H1 (cell line): ENCODE measurements at regions not wholly inside any gene's neighbourhood (a gene's known extent, or its start where the extent isn't known, plus 50 kb on each side); places are given as distances from the start of the nearest gene placed in this dataset.

ENCODE experiments used
- CTCF ChIA-PET: fragments of 300-600 bp; sonication (Branson Sonifier 250); formaldehyde crosslinking; loops from one replicate; lab custom pipeline; 2021; ENCODE audit not compliant: partially characterized antibody; lab: Charles Lee
- POLR2A ChIA-PET: fragments of 300-600 bp; sonication (Branson Sonifier 250); formaldehyde crosslinking; loops from one replicate; lab custom pipeline; 2021; ENCODE audit warnings: inconsistent platforms; ENCODE audit not compliant: partially characterized antibody; lab: Charles Lee
- DNase-seq, 2 experiments: peaks; one replicate each; pipeline versions ENCODE4 v3.0.0 to v3.0.0-alpha.2; 2010 to 2022; ENCODE audit warnings: low spot score in 2 of 2, low read depth in 1 of 2, mixed read lengths in 1 of 2
- FAIRE-seq: peaks from 2 replicates; lab custom pipeline; 2011; peaks lifted over from hg19 to GRCh38; lab: Jason Lieb, UNC
- H2AFZ ChIP-seq: 2 replicates; pipeline ENCODE4 v1.8.1; 2012; ENCODE audit warnings: low read length, inconsistent platforms
- H2AK5ac ChIP-seq: 2 replicates; pipeline ENCODE4 v1.6.1; 2013; ENCODE audit warnings: low read depth, low read length
- H2BK120ac ChIP-seq: replicated peaks from 2 replicates; pipeline ENCODE3; 2013; ENCODE audit warnings: low read depth, low read length, inconsistent platforms
- H2BK12ac ChIP-seq: 2 replicates; pipeline ENCODE4 v1.6.1; 2013; ENCODE audit warnings: low read depth, low read length
- H2BK15ac ChIP-seq: 2 replicates; pipeline ENCODE4 v1.6.1; 2013; ENCODE audit warnings: low read length
- H2BK20ac ChIP-seq: 2 replicates; pipeline ENCODE4 v1.6.1; 2013; ENCODE audit warnings: low read length
- H2BK5ac ChIP-seq: 2 replicates; pipeline ENCODE4 v1.6.1; 2013; ENCODE audit warnings: low read depth, low read length
- H3K14ac ChIP-seq: 2 replicates; pipeline ENCODE4 v1.6.1; 2013; ENCODE audit warnings: inconsistent platforms; ENCODE audit not compliant: insufficient read length
- H3K18ac ChIP-seq: 2 replicates; pipeline ENCODE4 v1.6.1; 2013; ENCODE audit warnings: low read length; ENCODE audit errors: extremely low read depth
- H3K23ac ChIP-seq: 2 replicates; pipeline ENCODE4 v1.6.1; 2013; ENCODE audit warnings: inconsistent platforms; ENCODE audit not compliant: insufficient read length
- H3K23me2 ChIP-seq: 2 replicates; pipeline ENCODE4 v1.6.1; 2013; ENCODE audit warnings: low read depth, low read length
- H3K27ac ChIP-seq: 2 replicates; pipeline ENCODE4 v1.6.1; 2011; ENCODE audit warnings: low read depth, low read length, inconsistent platforms
- H3K27me3 ChIP-seq, 4 experiments: replicated peaks in 1 of 4; 1 replicate in 1 of 4; 2 replicates in 3 of 4; pipeline versions ENCODE4 v1.6.1 to v1.8.1; 2011 to 2013; ENCODE audit warnings: low read length in 3 of 4, mild to moderate bottlenecking in 3 of 4, inconsistent platforms in 2 of 4, mixed read lengths in 2 of 4, moderate library complexity in 1 of 4; ENCODE audit not compliant: control insufficient read depth in 3 of 4, insufficient read depth in 3 of 4; ENCODE audit errors: extremely low read depth in 1 of 4
- H3K36me3 ChIP-seq, 4 experiments: 2 replicates each; pipeline versions ENCODE4 v1.6.1 to v1.8.1; 2011 to 2013; ENCODE audit warnings: mild to moderate bottlenecking in 4 of 4, low read length in 3 of 4, moderate library complexity in 2 of 4, control low read depth in 1 of 4, inconsistent platforms in 1 of 4; ENCODE audit not compliant: insufficient read depth in 4 of 4, control insufficient read depth in 2 of 4
- H3K4ac ChIP-seq: replicated peaks from 2 replicates; pipeline ENCODE3; 2013; ENCODE audit warnings: low read length, low read depth, mixed read lengths, inconsistent platforms; ENCODE audit not compliant: insufficient read length
- H3K4me1 ChIP-seq, 4 experiments: replicated peaks in 1 of 4; 1 replicate in 1 of 4; 2 replicates in 3 of 4; pipeline versions ENCODE4 v1.6.1 to v1.8.1; 2011 to 2013; ENCODE audit warnings: low read length in 3 of 4, inconsistent platforms in 2 of 4, mixed read lengths in 1 of 4; ENCODE audit not compliant: insufficient read depth in 4 of 4, control insufficient read depth in 3 of 4
- H3K4me2 ChIP-seq, 2 experiments: 2 replicates each; pipeline versions ENCODE4 v1.6.1 to v1.8.1; 2011 to 2013; ENCODE audit warnings: low read depth in 2 of 2, low read length in 2 of 2, control low read depth in 1 of 2, inconsistent platforms in 1 of 2, mild to moderate bottlenecking in 1 of 2; ENCODE audit not compliant: insufficient read depth in 1 of 2
- H3K4me3 ChIP-seq, 4 experiments: fragments of 200-600, 300-600 bp in 1 of 4; sonication (generic), shearing (Covaris generic), sonication (Bioruptor Twin) in 1 of 4; 2 replicates each; pipeline versions ENCODE4 v1.5.1 to v1.8.1; 2011 to 2016; ENCODE audit warnings: low read length in 4 of 4, low read depth in 3 of 4, control low read depth in 2 of 4, inconsistent platforms in 2 of 4, mild to moderate bottlenecking in 2 of 4, mixed read lengths in 1 of 4, moderate library complexity in 1 of 4; ENCODE audit not compliant: insufficient read depth in 2 of 4; ENCODE audit errors: extremely low read depth in 1 of 4
- H3K56ac ChIP-seq: replicated peaks from 2 replicates; pipeline ENCODE3; 2013; ENCODE audit warnings: low read depth, mild to moderate bottlenecking, mixed read lengths, low read length, inconsistent platforms; ENCODE audit not compliant: insufficient read length
- H3K79me1 ChIP-seq: 2 replicates; pipeline ENCODE4 v1.6.1; 2013; ENCODE audit warnings: low read depth, low read length, control low read depth
- H3K79me2 ChIP-seq, 2 experiments: 2 replicates each; pipeline versions ENCODE4 v1.6.1 to v1.8.1; 2012 to 2013; ENCODE audit warnings: low read length in 2 of 2, mild to moderate bottlenecking in 2 of 2, inconsistent platforms in 1 of 2; ENCODE audit not compliant: insufficient read depth in 2 of 2, control insufficient read depth in 1 of 2
- H3K9ac ChIP-seq, 4 experiments: replicated peaks in 1 of 4; 1 replicate in 1 of 4; 2 replicates in 3 of 4; pipeline versions ENCODE4 v1.6.1 to v1.8.1; 2011 to 2013; ENCODE audit warnings: low read depth in 3 of 4, low read length in 3 of 4, control low read depth in 2 of 4, mild to moderate bottlenecking in 2 of 4, moderate library complexity in 2 of 4, inconsistent platforms in 1 of 4; ENCODE audit errors: extremely low read depth in 1 of 4
- H3K9me3 ChIP-seq, 2 experiments: 2 replicates each; pipeline versions ENCODE4 v1.6.1 to v1.8.1; 2012 to 2013; ENCODE audit warnings: mild to moderate bottlenecking in 2 of 2, moderate library complexity in 2 of 2, control low read depth in 1 of 2, inconsistent platforms in 1 of 2, low read depth in 1 of 2, low read length in 1 of 2, mixed read lengths in 1 of 2; ENCODE audit not compliant: insufficient read depth in 2 of 2
- H4K20me1 ChIP-seq, 2 experiments: replicated peaks in 1 of 2; 2 replicates each; pipeline versions ENCODE3 to v1.8.1; 2011 to 2013; ENCODE audit warnings: inconsistent platforms in 2 of 2, low read length in 2 of 2, mild to moderate bottlenecking in 1 of 2; ENCODE audit not compliant: insufficient read depth in 2 of 2, control insufficient read depth in 1 of 2
- H4K5ac ChIP-seq: 2 replicates; pipeline ENCODE4 v1.6.1; 2013; ENCODE audit warnings: low read length, low read depth, mixed read lengths, inconsistent platforms; ENCODE audit not compliant: insufficient read length
- H4K8ac ChIP-seq: 2 replicates; pipeline ENCODE4 v1.8.0; 2013; ENCODE audit warnings: mild to moderate bottlenecking, moderate library complexity, low read length, inconsistent platforms; ENCODE audit not compliant: insufficient read depth; ENCODE audit errors: extremely low read depth
- H4K91ac ChIP-seq: replicated peaks from 2 replicates; pipeline ENCODE3; 2013; ENCODE audit warnings: low read length, mixed read lengths, inconsistent platforms; ENCODE audit not compliant: insufficient read length
- TCF12 ChIP-seq: IDR thresholded peaks from 2 replicates; pipeline ENCODE4 v1.6.1; 2011; ENCODE audit warnings: low read depth, mild to moderate bottlenecking, low read length
- WGBS, 2 experiments: shearing (Covaris generic) in 1 of 2; methylation state at CpG; one replicate each; pipeline versions ENCODE4 v1.1.6 to v1.1.7; 2013 to 2015; ENCODE audit warnings: low lambda C conversion rate in 2 of 2, mixed read lengths in 2 of 2, inconsistent platforms in 1 of 2, low coverage in 1 of 2, missing lambda C conversion rate in 1 of 2; ENCODE audit not compliant: insufficient replicate concordance in 2 of 2, insufficient coverage in 1 of 2, insufficient read length in 1 of 2; ENCODE audit errors: extremely low coverage in 1 of 2, missing lambda C conversion rate in 1 of 2; 5-methylcytosine and 5-hydroxymethylcytosine counted together
- TF ChIP-seq, protein P1 (sequence below): IDR thresholded peaks from 2 replicates; pipeline ENCODE4 v1.6.1; 2012; ENCODE audit warnings: inconsistent platforms

- H4K8ac ChIP-seq, result no peak overlapping the region
- no peak overlapping the region for H3K4ac ChIP-seq
- no peak overlapping the region for H3K27ac ChIP-seq
- no peak for DNase-seq
- no peaks in the 10 kb centered on the region for H3K4me1 ChIP-seq
- no peak overlapping the region for H3K4me3 ChIP-seq
- H3K18ac ChIP-seq, result no peak overlapping the region
- no peak for TF ChIP-seq TCF12
- TF ChIP-seq, protein P1, sequence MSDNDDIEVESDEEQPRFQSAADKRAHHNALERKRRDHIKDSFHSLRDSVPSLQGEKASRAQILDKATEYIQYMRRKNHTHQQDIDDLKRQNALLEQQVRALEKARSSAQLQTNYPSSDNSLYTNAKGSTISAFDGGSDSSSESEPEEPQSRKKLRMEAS, result no peak
- H3K23ac ChIP-seq, result no peak overlapping the region
- no peak overlapping the region for H3K56ac ChIP-seq
- no peak overlapping the region for H3K14ac ChIP-seq
- H2BK20ac ChIP-seq, result no peak overlapping the region
- no peak for FAIRE-seq
- no peak overlapping the region for H2AFZ ChIP-seq
- 100% methylated on average over 1 of the region's 1 CpG; no CpG with 5 or more reads in 1 of the 2 experiments for WGBS, 2 experiments
- no peaks in the 10 kb centered on the region for H4K20me1 ChIP-seq
- peaks cover 0 to 2% of the 10 kb centered on the region in 2 experiments; a peak in 1 of 4 replicates for H3K9me3 ChIP-seq
- CTCF ChIA-PET, result no interaction called here
- H3K4me2 ChIP-seq, result no peak overlapping the region
- H3K23me2 ChIP-seq, result no peaks in the 10 kb centered on the region
- POLR2A ChIA-PET, result no interaction called here
- H2BK15ac ChIP-seq, result no peak overlapping the region
- H4K5ac ChIP-seq, result no peak overlapping the region
- no peak overlapping the region for H3K9ac ChIP-seq
- no peak overlapping the region for H4K91ac ChIP-seq
- H3K36me3 ChIP-seq, result no peaks in the 10 kb centered on the region
- no peak overlapping the region for H2BK5ac ChIP-seq
- H3K27me3 ChIP-seq, result no peaks in the 10 kb centered on the region
- H2AK5ac ChIP-seq, result no peak overlapping the region
- H2BK12ac ChIP-seq, result no peak overlapping the region
- no peaks in the 10 kb centered on the region for H3K79me1 ChIP-seq
- no peaks in the 10 kb centered on the region for H3K79me2 ChIP-seq
- H2BK120ac ChIP-seq, result no peak overlapping the region
Observed at GRCh38 chr3:106114220-106114619, 245.4 kb upstream of the CBLB start.
